ENCODE measurements at regions not wholly inside any gene's neighbourhood (a gene's known extent, or its start where the extent isn't known, plus 50 kb on each side); places are given as distances from the start of the nearest gene placed in this dataset.

DNA sequence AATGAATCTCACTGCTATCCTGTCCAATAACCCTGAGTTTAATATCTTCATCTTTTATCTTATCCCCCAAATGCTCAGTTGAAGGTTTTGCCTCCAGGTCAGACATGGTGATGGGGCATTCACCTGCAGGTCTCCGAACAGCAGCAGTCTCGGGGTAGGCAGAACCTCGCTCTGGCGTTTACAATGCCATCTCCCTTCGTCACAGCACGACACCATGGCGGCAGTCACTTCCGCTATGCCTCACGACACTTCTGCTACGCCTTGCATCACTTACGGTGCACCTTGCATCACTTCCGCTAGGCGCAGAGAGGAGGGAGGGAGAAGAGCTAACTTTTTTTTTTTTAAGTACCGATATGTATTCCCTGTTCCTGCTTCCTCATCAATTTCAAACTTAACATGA, 194.9 kb downstream of the BCAS1 start:
- no peak overlapping the region for H3K9ac ChIP-seq (ENCODE audit: insufficient read length)
- H3K4me3 ChIP-seq: no peak overlapping the region
- no peaks in the 10 kb centered on the region for H3K36me3 ChIP-seq (ENCODE audit: insufficient read depth, low read length)
- no peak for DNase-seq (ENCODE audit: low read depth, low spot score)
- no peak for TF ChIP-seq FOXP2 (optimal IDR thresholded peaks at IDR 0.05; ENCODE audit: control extremely low read depth, extremely low read length, insufficient read depth)
- no peak for TF ChIP-seq EZH2 (IDR thresholded peaks at IDR 0.05)
- TF ChIP-seq POLR2AphosphoS5 (IDR thresholded peaks at IDR 0.05; ENCODE audit: borderline replicate concordance, low read depth, low read length): no peak
- H3K9me3 ChIP-seq (ENCODE audit: low read depth, low read length): no peaks in the 10 kb centered on the region
- H3K27ac ChIP-seq: no peak overlapping the region

DNA sequence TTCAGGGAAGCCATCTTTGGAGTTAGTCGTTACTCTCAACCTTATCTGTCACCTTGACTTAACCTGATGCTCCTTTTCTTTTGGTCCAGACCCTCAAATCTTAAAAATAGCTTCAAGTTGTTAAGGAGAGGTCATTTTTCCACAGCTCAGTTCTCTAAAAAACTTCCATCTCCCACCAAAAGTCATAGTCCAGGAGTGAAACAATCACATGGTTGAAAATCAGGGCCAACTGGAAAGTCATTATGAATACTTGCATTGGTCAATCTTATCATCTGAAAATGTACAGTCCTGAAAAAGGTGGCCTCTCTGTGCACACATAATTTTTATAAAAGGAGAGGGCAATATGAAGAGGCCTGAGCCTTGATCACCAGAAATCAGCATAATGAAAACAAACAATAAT, 195.7 kb downstream of the BCAS1 start:
- TF ChIP-seq FOXP2 (optimal IDR thresholded peaks at IDR 0.05; ENCODE audit: control extremely low read depth, extremely low read length, insufficient read depth) (no peak), EZH2 (IDR thresholded peaks at IDR 0.05) (no peak), POLR2AphosphoS5 (IDR thresholded peaks at IDR 0.05; ENCODE audit: borderline replicate concordance, low read depth, low read length) (no peak)
- Histone ChIP-seq H3K9ac (ENCODE audit: insufficient read length) (no peak overlapping the region), H3K36me3 (ENCODE audit: insufficient read depth, low read length) (no peaks in the 10 kb centered on the region), H3K9me3 (ENCODE audit: low read depth, low read length) (no peaks in the 10 kb centered on the region), H3K27ac (no peak overlapping the region), H3K4me3 (no peak overlapping the region)
- DNase-seq (ENCODE audit: low read depth, low spot score): no peak

DNA sequence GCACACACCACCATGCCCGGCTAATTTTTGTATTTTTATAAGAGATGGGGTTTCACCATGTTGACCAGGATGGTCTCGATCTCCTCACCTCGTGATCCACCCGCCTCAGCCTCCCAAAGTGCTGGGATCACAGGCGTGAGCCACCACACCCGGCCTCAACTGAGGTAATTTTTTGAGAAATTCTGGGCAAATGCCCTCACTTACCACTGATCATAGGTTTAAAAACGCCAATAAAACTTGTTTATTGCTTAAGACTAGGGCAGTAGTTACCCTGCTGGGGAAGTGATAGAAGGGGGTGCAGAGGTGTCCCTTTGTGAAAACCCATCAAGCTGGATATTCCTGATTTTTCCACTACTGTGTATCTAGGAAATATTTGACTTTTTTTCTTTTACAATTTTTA, 196.3 kb downstream of the BCAS1 start:
- no peak overlapping the region for H3K27ac ChIP-seq
- H3K9me3 ChIP-seq (ENCODE audit: low read depth, low read length): no peaks in the 10 kb centered on the region
- no peak overlapping the region for H3K9ac ChIP-seq (ENCODE audit: insufficient read length)
- no peak for DNase-seq (ENCODE audit: low read depth, low spot score)
- no peak overlapping the region for H3K4me3 ChIP-seq
- no peaks in the 10 kb centered on the region for H3K36me3 ChIP-seq (ENCODE audit: insufficient read depth, low read length)
- TF ChIP-seq EZH2 (IDR thresholded peaks at IDR 0.05) (no peak), POLR2AphosphoS5 (IDR thresholded peaks at IDR 0.05; ENCODE audit: borderline replicate concordance, low read depth, low read length) (no peak), FOXP2 (optimal IDR thresholded peaks at IDR 0.05; ENCODE audit: control extremely low read depth, extremely low read length, insufficient read depth) (no peak)

DNA sequence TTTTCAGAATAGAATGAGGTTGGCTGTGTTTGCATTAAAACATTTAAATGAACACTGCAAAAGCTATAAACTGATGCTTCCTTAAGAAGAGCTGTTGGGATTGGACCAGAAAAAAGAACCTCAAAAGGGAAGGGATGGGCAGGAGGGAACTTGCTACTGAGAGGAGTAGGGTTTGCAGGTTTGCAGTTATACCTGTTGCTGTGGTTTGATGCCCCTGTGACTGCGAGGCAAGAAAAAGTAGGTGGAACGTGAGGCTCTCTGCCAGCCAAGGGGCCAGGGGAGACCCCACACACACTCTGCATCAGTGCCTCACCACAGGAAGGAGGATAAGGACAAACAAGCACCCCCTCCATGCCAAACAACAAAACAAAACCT, 197.2 kb downstream of the BCAS1 start:
- TF ChIP-seq POLR2AphosphoS5 (IDR thresholded peaks at IDR 0.05; ENCODE audit: borderline replicate concordance, low read depth, low read length) (no peak), FOXP2 (optimal IDR thresholded peaks at IDR 0.05; ENCODE audit: control extremely low read depth, extremely low read length, insufficient read depth) (no peak), EZH2 (IDR thresholded peaks at IDR 0.05) (no peak)
- no peaks in the 10 kb centered on the region for H3K9me3 ChIP-seq (ENCODE audit: low read depth, low read length)
- H3K27ac ChIP-seq: no peak overlapping the region
- H3K36me3 ChIP-seq (ENCODE audit: insufficient read depth, low read length): no peaks in the 10 kb centered on the region
- no peak overlapping the region for H3K4me3 ChIP-seq
- no peak overlapping the region for H3K9ac ChIP-seq (ENCODE audit: insufficient read length)
- DNase-seq (ENCODE audit: low read depth, low spot score): no peak

DNA sequence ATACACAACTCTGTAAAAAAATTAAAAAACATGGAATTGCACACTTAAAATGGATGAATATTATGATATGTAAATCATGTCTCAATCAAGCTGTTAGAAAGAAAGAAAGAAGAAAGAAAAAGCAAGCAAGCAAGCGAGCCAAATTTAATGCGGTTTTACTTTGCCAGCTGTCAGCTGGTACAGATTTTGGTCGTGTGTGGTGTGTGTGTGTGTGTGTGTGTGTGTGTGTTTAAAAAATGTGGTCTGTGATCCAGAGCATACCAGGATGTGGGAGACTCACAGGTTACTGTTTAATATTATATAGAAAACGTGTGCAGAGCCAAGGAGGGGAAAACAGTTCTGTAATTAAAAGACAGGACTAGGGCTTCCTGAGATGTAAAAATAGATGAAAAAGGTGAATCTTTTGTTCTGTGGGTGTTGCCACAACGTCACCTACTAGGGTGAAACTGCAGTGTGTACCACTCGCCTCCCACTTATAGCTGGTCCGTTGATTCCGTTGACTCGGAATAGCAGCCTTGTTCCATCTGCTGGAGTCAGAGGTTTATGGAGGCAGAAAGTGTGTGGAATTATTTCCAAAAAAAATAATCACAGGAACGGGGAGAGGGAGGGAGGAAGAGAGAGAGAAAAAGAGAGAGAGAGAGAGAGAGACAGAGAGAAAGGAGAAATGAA, 197.7 kb downstream of the BCAS1 start:
- H3K4me3 ChIP-seq: peak overlapping the region; percentile 36; the same call in 1 of the 2 replicates
- DNase-seq (ENCODE audit: low read depth, low spot score): no peak
- peak overlapping the region; percentile 54 for H3K9ac ChIP-seq (ENCODE audit: insufficient read length)
- H3K9me3 ChIP-seq (ENCODE audit: low read depth, low read length): no peaks in the 10 kb centered on the region
- peak overlapping the region; percentile 89 for H3K27ac ChIP-seq
- no peak for TF ChIP-seq FOXP2 (optimal IDR thresholded peaks at IDR 0.05; ENCODE audit: control extremely low read depth, extremely low read length, insufficient read depth)
- TF ChIP-seq POLR2AphosphoS5 (IDR thresholded peaks at IDR 0.05; ENCODE audit: borderline replicate concordance, low read depth, low read length): no peak
- no peak for TF ChIP-seq EZH2 (IDR thresholded peaks at IDR 0.05)
- no peaks in the 10 kb centered on the region for H3K36me3 ChIP-seq (ENCODE audit: insufficient read depth, low read length)

DNA sequence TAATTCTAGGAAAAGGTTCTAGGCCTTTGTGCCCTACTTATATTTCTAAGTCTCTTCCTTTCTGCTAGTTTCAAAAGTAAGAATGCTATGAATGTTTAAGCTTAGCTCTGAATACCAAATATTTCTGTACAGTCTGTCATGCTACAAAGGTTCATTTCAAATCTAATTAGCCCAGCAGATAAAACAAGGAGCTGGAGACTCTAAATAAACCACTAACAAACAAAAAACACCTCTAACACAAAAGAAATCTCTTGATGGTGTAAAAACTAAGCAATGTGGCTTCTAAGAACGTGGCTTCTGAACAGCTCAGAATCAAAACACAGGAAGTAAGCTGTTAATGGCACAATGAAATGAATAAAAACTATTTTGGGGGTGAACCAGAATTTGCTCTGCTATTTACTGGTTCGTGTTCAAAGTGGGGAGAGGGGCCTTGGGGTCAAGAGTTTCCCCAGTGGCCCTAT, 198.3 kb downstream of the BCAS1 start:
- DNase-seq (ENCODE audit: low read depth, low spot score): no peak
- Histone ChIP-seq H3K9ac (ENCODE audit: insufficient read length) (peak overlapping the region; percentile 54), H3K27ac (peak overlapping the region; percentile 89), H3K36me3 (ENCODE audit: insufficient read depth, low read length) (no peaks in the 10 kb centered on the region), H3K9me3 (ENCODE audit: low read depth, low read length) (no peaks in the 10 kb centered on the region), H3K4me3 (peak overlapping the region; percentile 36)
- no peak for TF ChIP-seq EZH2 (IDR thresholded peaks at IDR 0.05)
- TF ChIP-seq FOXP2 (optimal IDR thresholded peaks at IDR 0.05; ENCODE audit: control extremely low read depth, extremely low read length, insufficient read depth): no peak
- TF ChIP-seq POLR2AphosphoS5 (IDR thresholded peaks at IDR 0.05; ENCODE audit: borderline replicate concordance, low read depth, low read length): no peak

DNA sequence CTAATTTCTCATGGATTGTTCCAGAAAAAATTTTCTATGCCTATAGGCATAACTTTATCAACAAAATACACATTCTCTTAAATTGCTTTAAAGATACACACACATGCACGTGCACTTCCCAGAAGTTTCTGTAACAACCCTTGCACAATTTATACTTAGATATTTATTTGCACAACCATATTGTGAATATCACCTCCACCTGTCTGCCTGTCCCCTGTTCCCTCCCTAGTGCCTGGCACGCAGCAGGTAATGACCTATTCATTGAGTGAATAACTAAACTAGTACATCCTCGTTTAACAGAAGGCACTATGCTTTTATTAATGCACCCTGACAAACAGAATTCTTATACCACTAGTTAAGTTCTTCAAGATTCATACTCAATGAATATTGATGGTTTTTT, 198.9 kb downstream of the BCAS1 start:
- H3K9ac ChIP-seq (ENCODE audit: insufficient read length): peak overlapping the region; percentile 54
- peak overlapping the region; percentile 89 for H3K27ac ChIP-seq
- no peaks in the 10 kb centered on the region for H3K36me3 ChIP-seq (ENCODE audit: insufficient read depth, low read length)
- peak overlapping the region; percentile 36; the same call in 1 of the 2 replicates for H3K4me3 ChIP-seq
- no peak for TF ChIP-seq FOXP2 (optimal IDR thresholded peaks at IDR 0.05; ENCODE audit: control extremely low read depth, extremely low read length, insufficient read depth)
- no peak for TF ChIP-seq EZH2 (IDR thresholded peaks at IDR 0.05)
- no peak for TF ChIP-seq POLR2AphosphoS5 (IDR thresholded peaks at IDR 0.05; ENCODE audit: borderline replicate concordance, low read depth, low read length)
- no peaks in the 10 kb centered on the region for H3K9me3 ChIP-seq (ENCODE audit: low read depth, low read length)
- no peak for DNase-seq (ENCODE audit: low read depth, low spot score)

DNA sequence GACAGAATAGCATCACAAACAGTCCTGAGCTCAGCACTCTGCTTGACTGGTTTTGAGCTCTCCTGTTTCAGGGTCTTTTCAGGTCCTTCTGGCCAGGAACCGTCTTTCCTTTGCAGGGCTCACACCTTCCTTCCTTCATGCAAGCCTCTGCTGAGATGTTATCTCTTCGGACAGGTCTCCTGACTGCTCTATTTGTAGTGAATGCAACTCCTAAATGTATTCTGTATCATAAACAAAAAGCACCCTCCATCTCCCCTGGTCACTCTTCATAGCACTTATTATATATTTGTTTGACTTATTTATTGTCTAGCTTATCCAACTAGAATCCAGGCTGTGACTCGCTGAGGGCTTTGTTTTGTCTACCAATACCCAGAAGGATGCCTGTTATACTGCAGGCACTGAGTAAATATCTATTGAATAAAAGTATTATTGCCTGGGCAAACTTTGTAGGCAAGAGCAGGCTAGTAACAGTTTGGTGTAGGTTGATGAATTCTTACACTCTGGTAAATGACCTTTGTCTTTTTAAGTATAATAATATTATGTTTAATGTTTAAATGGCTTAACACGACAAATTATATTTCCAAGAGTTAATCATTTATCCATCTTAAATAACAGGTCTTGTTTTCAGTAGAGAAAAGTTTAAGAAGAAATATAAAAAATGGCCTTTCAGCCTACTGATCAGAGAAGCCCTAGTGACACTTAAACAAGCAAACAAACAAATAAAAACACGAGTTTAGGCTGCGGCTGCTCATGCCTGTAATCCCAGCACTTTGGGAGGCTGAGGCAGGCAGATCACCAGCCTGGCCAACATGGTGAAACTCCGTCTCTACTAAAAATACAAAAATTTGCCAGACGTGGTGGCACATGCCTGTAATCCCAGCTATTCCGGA, 199.7 kb downstream of the BCAS1 start:
- H3K27ac ChIP-seq: no peak overlapping the region
- no peaks in the 10 kb centered on the region for H3K36me3 ChIP-seq (ENCODE audit: insufficient read depth, low read length)
- no peak overlapping the region for H3K9ac ChIP-seq (ENCODE audit: insufficient read length)
- H3K4me3 ChIP-seq: no peak overlapping the region
- no peaks in the 10 kb centered on the region for H3K9me3 ChIP-seq (ENCODE audit: low read depth, low read length)
- DNase-seq (ENCODE audit: low read depth, low spot score): no peak
- no peak for TF ChIP-seq EZH2 (IDR thresholded peaks at IDR 0.05)
- no peak for TF ChIP-seq FOXP2 (optimal IDR thresholded peaks at IDR 0.05; ENCODE audit: control extremely low read depth, extremely low read length, insufficient read depth)
- TF ChIP-seq POLR2AphosphoS5 (IDR thresholded peaks at IDR 0.05; ENCODE audit: borderline replicate concordance, low read depth, low read length): no peak

Data from SK-N-MC (cell line).